Adrenal gland (tissue), 5 donors: ENCODE measurements at regions not wholly inside any gene's neighbourhood (a gene's known extent, or its start where the extent isn't known, plus 50 kb on each side); places are given as distances from the start of the nearest gene placed in this dataset.

Experiments used
- CTCF ChIP-seq, 6 experiments: fragments of 450-650 bp in 4 of 6; fragments of 200-600 bp in 2 of 6; sonication (generic) in 1 of 6; IDR thresholded peaks; 1 replicate in 5 of 6; 2 replicates in 1 of 6; pipeline versions ENCODE4 v1.5.1 to v1.8.0; 2016 to 2021; ENCODE audit warnings: antibody characterized with exemption in 6 of 6, mild to moderate bottlenecking in 2 of 6, moderate library complexity in 1 of 6
- POLR2A ChIP-seq, 2 donors: fragments of 450-650 bp; IDR thresholded peaks; one replicate each; pipeline ENCODE4 v1.6.1; 2017; ENCODE audit warnings: antibody characterized with exemption in 2 of 2, mild to moderate bottlenecking in 2 of 2, moderate library complexity in 1 of 2
- donor health status: DM: no; HTN: no; CAD: no.

- no peak for TF ChIP-seq CTCF (IDR thresholded peaks at IDR 0.05)
- TF ChIP-seq POLR2A (IDR thresholded peaks at IDR 0.05), result no peak
These were observed 117.3 kb upstream of the GRK3 start for GRCh38 chr22:25447067-25447685.
